AG09309 (cell line): ENCODE measurements at regions not wholly inside any gene's neighbourhood (a gene's known extent, or its start where the extent isn't known, plus 50 kb on each side); places are given as distances from the start of the nearest gene placed in this dataset.
A peak's percentile ranks its signal among the peaks of the same experiment; 100 is the strongest.

Experiments
- DNase-seq: peaks from one replicate; pipeline ENCODE4 v3.0.0-alpha.2; 2010; ENCODE audit warnings: low read depth
- H3K4me3 ChIP-seq: 2 replicates; pipeline ENCODE4 v1.5.1; 2011; ENCODE audit warnings: mild to moderate bottlenecking, low read depth, low read length, moderate library complexity; ENCODE audit not compliant: control insufficient read depth
- TF ChIP-seq, protein P1 (sequence below): IDR thresholded peaks from 2 replicates; pipeline ENCODE4 v1.5.1; 2011; ENCODE audit warnings: mild to moderate bottlenecking, low read depth, low read length, inconsistent platforms; ENCODE audit not compliant: insufficient read depth, control insufficient read depth; ENCODE audit errors: missing control alignments

DNA sequence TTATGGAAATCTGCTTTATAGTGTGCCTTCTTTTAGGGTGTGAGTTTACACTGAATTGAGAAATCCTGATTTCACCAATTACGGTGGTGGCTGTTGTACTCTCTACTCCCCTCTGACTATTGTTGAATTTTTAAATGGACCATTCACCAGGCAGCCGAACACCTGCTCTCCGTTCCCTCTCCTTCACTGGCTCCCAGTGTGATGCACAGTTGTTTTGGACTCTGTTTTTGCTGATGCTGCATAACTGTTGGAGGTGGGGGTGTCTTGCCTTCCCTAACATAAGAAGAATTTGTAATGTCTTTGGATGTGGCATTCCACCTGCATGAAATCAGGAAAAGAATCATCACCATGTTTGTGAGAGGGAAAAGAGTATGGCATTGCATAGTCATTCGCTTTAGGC, 341.2 kb downstream of the SNAPC1 start:
- H3K4me3 ChIP-seq, result no peak overlapping the region
- DNase-seq, result no peak
- TF ChIP-seq, protein P1, sequence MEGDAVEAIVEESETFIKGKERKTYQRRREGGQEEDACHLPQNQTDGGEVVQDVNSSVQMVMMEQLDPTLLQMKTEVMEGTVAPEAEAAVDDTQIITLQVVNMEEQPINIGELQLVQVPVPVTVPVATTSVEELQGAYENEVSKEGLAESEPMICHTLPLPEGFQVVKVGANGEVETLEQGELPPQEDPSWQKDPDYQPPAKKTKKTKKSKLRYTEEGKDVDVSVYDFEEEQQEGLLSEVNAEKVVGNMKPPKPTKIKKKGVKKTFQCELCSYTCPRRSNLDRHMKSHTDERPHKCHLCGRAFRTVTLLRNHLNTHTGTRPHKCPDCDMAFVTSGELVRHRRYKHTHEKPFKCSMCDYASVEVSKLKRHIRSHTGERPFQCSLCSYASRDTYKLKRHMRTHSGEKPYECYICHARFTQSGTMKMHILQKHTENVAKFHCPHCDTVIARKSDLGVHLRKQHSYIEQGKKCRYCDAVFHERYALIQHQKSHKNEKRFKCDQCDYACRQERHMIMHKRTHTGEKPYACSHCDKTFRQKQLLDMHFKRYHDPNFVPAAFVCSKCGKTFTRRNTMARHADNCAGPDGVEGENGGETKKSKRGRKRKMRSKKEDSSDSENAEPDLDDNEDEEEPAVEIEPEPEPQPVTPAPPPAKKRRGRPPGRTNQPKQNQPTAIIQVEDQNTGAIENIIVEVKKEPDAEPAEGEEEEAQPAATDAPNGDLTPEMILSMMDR, result no peak

DNA sequence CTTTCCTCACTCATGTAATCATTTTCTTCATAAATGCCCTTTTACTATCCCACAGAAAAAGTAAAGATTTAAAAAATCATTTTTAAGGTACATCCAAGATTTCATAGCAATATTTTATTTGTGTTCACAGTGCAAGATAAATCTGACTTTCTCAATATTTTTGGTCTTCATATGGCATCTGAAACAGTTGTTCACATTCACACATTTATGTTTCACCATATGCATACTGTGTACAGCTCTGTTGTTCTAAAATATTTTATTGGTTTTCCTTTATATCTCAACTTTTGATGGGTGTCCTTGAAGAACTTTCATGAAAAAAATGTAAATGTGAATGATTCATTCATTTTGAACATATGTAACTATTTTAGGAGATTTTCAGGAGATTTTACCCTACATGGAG, 348.7 kb downstream of the SNAPC1 start:
- H3K4me3 ChIP-seq, result no peak overlapping the region
- TF ChIP-seq, protein P1, result no peak
- DNase-seq, result no peak

GRCh38 chr14:62117010-62117750, 355.0 kb downstream of the SNAPC1 start:
- peak; percentile 7 for DNase-seq
- TF ChIP-seq, protein P1, result peak; percentile 40
- peak overlapping the region; percentile 34 for H3K4me3 ChIP-seq

- H3K4me3 ChIP-seq, result peak overlapping the region; percentile 34; the same call in 1 of the 2 replicates
- DNase-seq, result no peak
- TF ChIP-seq, protein P1, result no peak
These were observed 355.5 kb downstream of the SNAPC1 start for GRCh38 chr14:62117751-62118105.

- TF ChIP-seq, protein P1, result no peak
- no peak for DNase-seq
- H3K4me3 ChIP-seq, result no peak overlapping the region
These were observed 356.2 kb downstream of the SNAPC1 start for GRCh38 chr14:62118461-62118860.

DNA sequence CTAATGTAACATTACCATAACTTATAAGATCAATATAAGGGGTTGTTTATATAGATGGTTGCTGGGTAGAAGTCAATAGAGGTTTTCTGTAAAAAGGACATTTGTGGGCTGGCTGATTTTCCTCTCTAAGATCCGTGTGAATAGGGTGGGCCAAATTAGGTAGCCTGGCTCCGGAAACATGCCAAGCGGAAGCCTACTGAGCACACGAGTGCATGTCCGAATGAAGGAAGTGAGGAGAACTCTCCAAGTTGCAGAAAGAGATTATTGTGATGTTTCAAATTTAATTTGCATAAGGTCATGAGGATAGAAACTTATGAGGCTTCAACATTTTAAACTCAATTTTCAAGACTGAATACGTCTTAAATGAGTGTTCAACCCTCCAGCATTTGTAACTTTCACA, 356.7 kb downstream of the SNAPC1 start:
- no peak for DNase-seq
- H3K4me3 ChIP-seq, result no peak overlapping the region
- TF ChIP-seq, protein P1, result no peak
